ENCODE measurements at regions not wholly inside any gene's neighbourhood (a gene's known extent, or its start where the extent isn't known, plus 50 kb on each side); places are given as distances from the start of the nearest gene placed in this dataset.

GRCh38 chr9:90985631-90986030, 184.0 kb downstream of the SYK start:
- Histone ChIP-seq H3K9ac (replicated peaks; ENCODE audit: extremely low read depth, insufficient read depth, low read length) (no peak overlapping the region), H3K9me3 (replicated peaks; ENCODE audit: control insufficient read depth, insufficient read depth, low read length) (no peaks in the 10 kb centered on the region), H3K4me1 (ENCODE audit: control insufficient read depth, extremely low read depth, insufficient read depth, low read length) (peaks cover 7% of the 10 kb centered on the region), H4K20me1 (replicated peaks; ENCODE audit: control insufficient read depth, extremely low read depth, insufficient read depth, low read length) (no peaks in the 10 kb centered on the region), H3K27me3 (ENCODE audit: control insufficient read depth in 2 of 2, insufficient read depth in 2 of 2, low read length in 2 of 2) (no peaks in the 10 kb centered on the region), H3K79me2 (ENCODE audit: control insufficient read depth, insufficient read depth, low read length) (no peaks in the 10 kb centered on the region), H2AFZ (ENCODE audit: low read depth, low read length) (peak overlapping the region; percentile 53), H3K27ac (ENCODE audit: insufficient read depth, low read depth, low read length) (no peak overlapping the region), H3K4me2 (ENCODE audit: insufficient read depth, low read length) (no peak overlapping the region), H3K36me3 (ENCODE audit: control insufficient read depth in 2 of 2, extremely low read depth in 1 of 2, insufficient read depth in 2 of 2, low read length in 2 of 2) (no peaks in the 10 kb centered on the region), H3K4me3 (replicated peaks in 1 of 3; ENCODE audit: insufficient read depth in 1 of 3, low read depth in 1 of 3, low read length in 3 of 3) (no peak overlapping the region), H3K9me1 (replicated peaks; ENCODE audit: control insufficient read depth, extremely low read depth, insufficient read depth, low read length) (no peaks in the 10 kb centered on the region)
- peak; percentile 5 for DNase-seq (ENCODE audit: low read depth, low spot score)
- ChIA-PET CTCF (interaction anchor here (0.6 to 3.8 kb wide), 9 partner anchors 70 to 794 kb away, joined by 3 to 37 read pairs (median 6); partner anchors contain the start of gene NFIL3), POLR2A (no interaction called here)
- no peak for TF ChIP-seq CTCF (IDR thresholded peaks at IDR 0.05; ENCODE audit: extremely low read depth in 1 of 2, insufficient read depth in 1 of 2, low read depth in 1 of 2, low read length in 2 of 2)
- no peak for TF ChIP-seq FOS (IDR thresholded peaks at IDR 0.05; ENCODE audit: borderline replicate concordance, insufficient read depth, low read length)
- TF ChIP-seq EZH2 (IDR thresholded peaks at IDR 0.05; ENCODE audit: borderline replicate concordance, low read depth, low read length, severe bottlenecking) = no peak
- TF ChIP-seq POLR2AphosphoS5 (IDR thresholded peaks at IDR 0.05; ENCODE audit: insufficient read depth, low read depth, low read length) = no peak
- no peak for TF ChIP-seq JUN (IDR thresholded peaks at IDR 0.05; ENCODE audit: borderline replicate concordance, insufficient read depth, insufficient read length, low read depth)
- TF ChIP-seq POLR2A (IDR thresholded peaks at IDR 0.05; ENCODE audit: low read depth, low read length) = no peak
- TF ChIP-seq GATA2 (IDR thresholded peaks at IDR 0.05; ENCODE audit: insufficient read depth, insufficient read length, low read depth, low read length) = no peak
- TF ChIP-seq MYC (IDR thresholded peaks at IDR 0.05; ENCODE audit: low read depth, low read length) = no peak
- TF ChIP-seq MAX (IDR thresholded peaks at IDR 0.05; ENCODE audit: insufficient read depth, insufficient read length) = no peak
- FAIRE-seq = no peak
- intact Hi-C loops (cut with micrococcal nuclease) = loop anchor here (2.0 kb wide), 2 partner anchors 447 to 695 kb away; no protein-coding TSS in a partner anchor
- BruUV-seq (replicated peaks) = no TSS peak
- dilution Hi-C loops (cut with MboI; ENCODE audit: extremely low pct_ligation_motif_present, low sequenced_read_pairs) = no loop called here
